GM19395 (cell line): ENCODE measurements at regions not wholly inside any gene's neighbourhood (a gene's known extent, or its start where the extent isn't known, plus 50 kb on each side); places are given as distances from the start of the nearest gene placed in this dataset.

Source experiments
- ATAC-seq: cut with Tn5 transposase; IDR thresholded peaks from one replicate; pipeline ENCODE4 v1.9.1; 2021; ENCODE audit warnings: mild to moderate bottlenecking, moderate library complexity; ENCODE audit not compliant: unreplicated experiment

GRCh38 chr12:84745127-84745526 is 167.5 kb downstream of the SLC6A15 start:
- ATAC-seq: no peak

DNA sequence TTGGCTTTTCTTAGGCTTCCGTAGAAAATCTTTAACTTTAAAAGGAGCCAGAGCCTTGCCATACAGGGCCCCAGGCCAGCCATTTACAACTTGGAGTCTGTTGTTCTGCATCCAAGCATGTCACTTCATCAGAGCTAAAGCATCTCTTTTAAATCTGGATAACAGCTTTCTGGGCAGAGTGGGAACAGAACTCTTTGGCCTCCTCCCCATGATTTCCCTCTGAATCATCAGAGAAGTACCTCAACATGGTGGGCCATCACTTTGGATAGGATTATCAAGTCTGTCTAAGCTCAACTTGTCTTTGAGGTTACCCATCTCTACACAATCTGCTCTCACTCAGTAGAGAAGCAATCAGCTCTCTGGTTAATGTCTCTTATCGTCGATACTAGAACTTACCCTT is 170.9 kb downstream of the SLC6A15 start:
- no peak for ATAC-seq

DNA sequence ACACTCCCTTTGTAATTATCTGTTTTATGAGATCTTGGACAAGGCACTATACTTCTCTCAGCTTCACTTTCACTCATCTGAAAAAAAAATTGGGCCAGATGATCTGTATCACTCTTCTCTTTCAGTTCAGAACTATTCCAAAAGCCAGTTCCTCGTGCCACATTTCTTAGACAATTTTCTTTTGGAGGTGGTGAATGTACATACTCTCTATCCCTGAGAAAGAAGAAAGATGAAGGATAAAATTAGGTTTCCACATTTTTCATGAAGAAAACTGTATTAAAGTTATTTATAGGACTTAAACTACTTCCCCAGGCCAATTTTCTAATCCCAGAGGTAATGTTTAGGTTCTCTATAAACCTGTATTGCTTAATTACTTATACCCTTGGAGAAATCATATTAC is 171.6 kb downstream of the SLC6A15 start:
- no peak for ATAC-seq

- no peak for ATAC-seq
These were observed 172.0 kb downstream of the SLC6A15 start for GRCh38 chr12:84740602-84741001.

DNA sequence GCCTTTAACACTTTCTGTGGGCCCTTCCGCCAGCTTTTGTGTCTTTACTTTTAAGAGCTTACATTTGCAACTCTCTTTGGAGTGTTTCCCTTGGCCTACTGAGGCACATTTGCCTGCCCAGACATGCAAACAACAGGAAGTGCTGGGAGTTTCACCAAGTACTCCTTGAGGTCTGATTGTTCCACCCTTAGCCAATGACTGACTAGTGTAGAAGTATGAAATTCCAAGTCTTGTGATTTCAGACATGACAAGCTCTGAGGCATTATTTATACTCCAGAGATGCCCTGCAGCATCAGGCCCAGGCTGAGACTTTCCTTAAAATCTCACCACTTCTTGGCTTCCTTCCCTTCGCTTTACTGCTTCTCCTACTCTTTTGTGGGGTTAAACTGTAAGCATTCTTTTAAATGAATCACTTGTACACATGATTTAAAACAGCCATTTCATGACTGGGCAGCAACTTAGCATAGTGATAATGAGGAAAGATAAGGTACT is 174.1 kb downstream of the SLC6A15 start:
- no peak for ATAC-seq

DNA sequence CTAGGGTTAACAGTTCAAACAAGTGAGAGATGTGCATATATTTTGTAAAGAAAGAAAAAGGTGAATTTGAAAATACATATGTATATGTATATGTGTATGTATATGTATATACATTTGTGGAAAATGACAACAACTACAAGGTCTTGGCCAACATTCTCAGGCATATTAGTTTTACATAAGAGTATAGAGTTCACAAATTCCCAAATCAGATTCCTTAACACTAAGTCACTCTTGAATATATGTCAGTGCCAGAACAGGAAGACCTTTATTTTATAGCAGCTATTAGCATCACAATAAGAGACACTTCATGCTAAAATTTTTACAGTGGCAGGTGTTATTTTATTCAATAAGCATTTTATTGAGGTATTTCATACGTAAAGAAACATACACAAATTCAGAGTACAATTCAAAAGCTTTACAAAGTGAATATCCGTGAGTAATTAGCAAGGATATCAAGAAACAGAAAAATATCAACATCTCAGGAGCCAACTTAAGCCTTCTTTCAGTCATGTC is 179.7 kb downstream of the SLC6A15 start:
- no peak for ATAC-seq

DNA sequence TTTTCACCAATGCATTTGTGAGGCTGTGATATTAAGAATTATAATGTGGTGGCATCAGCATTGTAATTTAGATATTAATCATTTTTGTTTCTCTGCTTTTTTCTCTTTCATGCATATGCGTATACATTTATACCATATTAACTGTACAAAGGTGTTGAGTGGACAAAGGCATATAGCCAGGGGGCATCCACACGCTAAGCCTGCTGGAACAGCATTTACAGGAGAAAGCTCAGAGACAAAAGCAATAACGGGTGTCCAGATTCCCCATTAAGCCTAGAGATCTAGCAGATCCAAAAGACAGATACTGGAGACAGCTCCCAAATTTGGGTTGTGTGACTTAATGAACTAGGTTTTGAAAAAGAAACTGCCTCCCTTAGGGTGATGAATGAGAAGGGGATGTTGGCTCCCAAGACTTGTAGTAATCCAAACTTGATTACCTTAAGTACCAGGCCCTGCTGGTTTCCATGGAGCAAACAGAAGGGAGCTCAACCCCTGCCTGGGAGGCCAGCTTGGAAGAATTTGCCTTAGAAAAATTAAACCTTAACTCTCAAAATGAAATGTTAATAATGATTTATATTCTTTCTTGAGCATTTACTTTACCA is 181.9 kb downstream of the SLC6A15 start:
- no peak for ATAC-seq

DNA sequence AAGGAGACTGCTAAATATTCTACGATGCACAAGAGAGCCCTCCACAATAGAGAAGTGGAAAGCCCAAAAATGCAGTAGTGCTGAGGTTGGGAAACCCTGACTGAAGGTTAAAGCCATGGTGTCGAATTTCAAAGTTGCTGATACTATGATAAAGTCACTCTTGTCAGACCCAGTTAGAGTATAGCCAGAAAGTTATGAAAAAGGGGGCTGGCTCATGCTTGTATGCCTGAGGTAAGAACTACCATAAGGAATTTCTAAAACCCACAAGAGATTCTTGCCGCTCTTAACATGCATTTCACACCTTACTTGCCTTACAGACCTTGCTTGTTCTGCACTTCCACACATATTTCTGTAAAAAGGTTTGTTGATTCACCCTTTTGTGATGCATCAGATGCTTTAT is 184.6 kb downstream of the SLC6A15 start:
- no peak for ATAC-seq

- ATAC-seq: no peak
These were observed 185.8 kb downstream of the SLC6A15 start for GRCh38 chr12:84726780-84727179.

- ATAC-seq: no peak
These were observed 188.6 kb downstream of the SLC6A15 start for GRCh38 chr12:84723988-84724387.

GRCh38 chr12:84719997-84720396 is 192.6 kb downstream of the SLC6A15 start:
- ATAC-seq: no peak

- no peak for ATAC-seq
These were observed 193.7 kb downstream of the SLC6A15 start for GRCh38 chr12:84718906-84719305.

GRCh38 chr12:84712747-84713146 is 199.9 kb downstream of the SLC6A15 start:
- no peak for ATAC-seq

DNA sequence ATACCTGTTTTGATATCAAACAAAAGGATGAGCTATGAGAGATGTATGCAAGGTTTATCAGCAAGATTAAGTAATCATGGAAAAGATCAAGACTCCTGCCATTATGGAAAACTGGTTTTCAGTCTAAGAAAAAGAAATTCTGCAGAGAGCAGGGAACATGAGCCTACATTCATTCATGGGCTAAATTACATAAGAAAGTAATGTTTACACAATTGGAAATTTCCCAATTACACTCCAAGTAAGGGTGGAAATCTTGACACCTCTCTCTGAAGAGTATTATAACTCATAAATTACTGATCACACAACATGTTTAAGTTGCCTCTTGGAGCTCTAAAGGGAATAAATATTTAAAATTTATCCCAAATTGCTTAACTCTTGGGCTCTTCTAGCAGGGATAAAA is 206.2 kb downstream of the SLC6A15 start:
- ATAC-seq: no peak

- no peak for ATAC-seq
These were observed 207.7 kb downstream of the SLC6A15 start for GRCh38 chr12:84704856-84705255.

DNA sequence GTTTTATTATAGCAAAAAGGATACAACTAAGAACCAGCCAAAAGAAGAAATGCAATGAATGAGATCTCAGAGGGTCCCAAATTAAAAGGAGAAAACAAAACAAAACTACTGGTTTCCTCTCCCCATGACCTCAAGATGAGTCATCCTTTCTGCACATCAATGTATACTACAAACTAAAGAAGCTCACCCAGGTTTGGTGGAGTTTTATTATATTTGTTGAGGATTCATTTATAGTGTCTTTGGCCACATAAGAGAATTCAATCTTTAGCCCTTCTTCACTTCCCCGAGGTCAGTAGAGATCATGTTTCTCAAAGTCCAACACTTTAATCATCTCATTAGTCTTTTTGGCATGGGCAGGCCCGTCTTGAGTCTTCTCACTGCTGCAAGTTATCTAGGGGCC is 210.6 kb downstream of the SLC6A15 start:
- ATAC-seq: no peak

DNA sequence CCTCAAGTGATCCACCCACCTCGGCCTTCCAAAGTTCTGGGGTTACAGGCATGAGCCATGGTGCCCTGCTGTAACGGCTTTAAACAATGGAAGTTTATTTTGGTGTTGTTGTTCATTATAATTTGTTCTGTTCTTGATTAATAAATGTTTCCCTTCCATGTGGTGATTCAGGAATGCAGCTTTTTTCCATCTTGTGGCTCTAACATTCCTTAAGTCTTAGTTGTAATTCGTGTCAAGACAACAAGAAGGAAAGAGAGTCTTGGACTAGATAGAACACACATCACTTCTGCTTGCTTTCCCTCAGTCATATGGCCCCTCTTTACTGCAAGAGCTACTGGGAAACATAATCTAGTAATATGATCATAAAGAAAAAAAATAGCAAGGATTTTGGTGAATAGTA is 211.6 kb downstream of the SLC6A15 start:
- no peak for ATAC-seq

GRCh38 chr12:84698576-84699333 is 213.8 kb downstream of the SLC6A15 start:
- no peak for ATAC-seq

- no peak for ATAC-seq
These were observed 215.6 kb downstream of the SLC6A15 start for GRCh38 chr12:84696908-84697540.

- no peak for ATAC-seq
These were observed 216.3 kb downstream of the SLC6A15 start for GRCh38 chr12:84696281-84696680.

DNA sequence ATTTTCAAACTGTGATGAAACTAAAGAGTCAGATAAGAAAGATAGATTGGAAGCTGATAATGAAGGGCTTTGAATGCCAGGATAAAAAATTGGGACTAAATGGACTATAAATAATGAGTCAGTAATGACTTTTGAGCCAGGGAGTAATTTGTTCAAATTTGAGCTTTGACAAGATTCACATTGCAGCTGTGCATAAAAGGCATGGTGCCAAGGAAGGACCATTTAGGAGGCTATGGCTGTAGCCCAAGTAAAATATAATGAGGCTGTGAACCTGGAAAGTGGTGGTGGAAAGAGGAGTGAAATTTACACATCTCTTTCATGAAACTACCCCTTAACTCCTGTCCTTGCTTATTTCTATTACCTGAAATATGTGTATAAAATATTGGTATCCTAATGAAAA is 218.5 kb downstream of the SLC6A15 start:
- no peak for ATAC-seq

- ATAC-seq: no peak
These were observed 220.5 kb downstream of the SLC6A15 start for GRCh38 chr12:84692071-84692470.
